D341Med (cell line): ENCODE measurements at regions not wholly inside any gene's neighbourhood (a gene's known extent, or its start where the extent isn't known, plus 50 kb on each side); places are given as distances from the start of the nearest gene placed in this dataset.

Source experiments
- DNase-seq: peaks from one replicate; pipeline ENCODE4 v3.0.0; 2012; ENCODE audit warnings: low spot score

DNA sequence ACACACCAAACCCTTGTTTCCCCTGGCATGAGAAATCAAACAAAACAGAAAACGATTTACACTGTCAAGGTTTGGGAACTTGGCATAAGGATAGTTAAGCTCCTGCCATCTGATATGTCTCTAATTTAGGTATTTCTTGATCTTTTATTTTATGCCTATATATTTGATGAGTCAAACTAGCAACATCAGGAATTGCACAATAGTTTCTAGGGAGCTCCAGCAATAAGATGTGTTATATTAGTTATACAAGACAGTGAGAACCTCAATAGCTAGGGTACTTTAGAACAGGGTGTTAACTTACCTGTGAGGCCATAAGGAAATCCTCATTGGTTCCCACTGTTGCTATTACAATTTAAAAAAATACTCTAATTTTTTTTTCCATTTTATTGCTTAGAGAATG, 474.2 kb downstream of the GBA3 start:
- no peak for DNase-seq

DNA sequence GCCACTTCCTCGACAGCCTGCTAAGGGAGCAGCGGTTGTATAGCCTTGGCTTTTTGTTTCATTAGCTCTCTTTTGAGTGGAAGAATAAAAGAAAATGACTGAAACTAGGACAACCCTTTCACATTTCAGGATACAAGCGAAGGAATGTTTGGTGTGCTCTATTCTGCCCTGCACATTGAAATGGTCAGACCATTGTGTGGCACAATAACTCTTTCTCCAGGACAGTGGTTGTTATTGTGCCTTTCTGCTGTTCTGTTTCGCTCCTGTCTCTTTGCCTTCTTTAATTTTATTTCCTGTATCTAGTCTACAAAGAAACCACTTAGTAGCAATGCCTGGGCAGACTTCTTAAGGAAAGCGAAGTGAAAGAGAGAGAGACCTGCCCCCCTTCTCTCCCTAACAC, 473.7 kb downstream of the GBA3 start:
- no peak for DNase-seq

DNA sequence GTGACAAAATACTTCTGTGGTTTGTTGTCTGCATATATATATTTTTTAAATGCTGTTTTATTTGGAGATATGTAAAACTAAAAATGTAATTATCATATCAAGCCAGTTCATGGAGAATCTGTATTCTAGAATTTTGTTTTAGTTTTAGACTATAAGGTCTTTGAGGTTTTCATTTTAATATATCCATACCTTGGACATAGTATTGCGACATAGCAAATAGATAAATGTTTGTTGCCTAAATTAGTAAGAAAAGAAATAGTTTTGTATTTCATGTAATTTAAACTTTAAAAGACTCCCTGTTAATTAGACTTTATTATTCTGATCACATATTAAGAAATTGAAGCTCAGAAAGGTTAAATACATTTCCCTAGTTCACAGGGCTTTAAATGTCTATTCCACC, 472.9 kb downstream of the GBA3 start:
- DNase-seq: no peak

DNA sequence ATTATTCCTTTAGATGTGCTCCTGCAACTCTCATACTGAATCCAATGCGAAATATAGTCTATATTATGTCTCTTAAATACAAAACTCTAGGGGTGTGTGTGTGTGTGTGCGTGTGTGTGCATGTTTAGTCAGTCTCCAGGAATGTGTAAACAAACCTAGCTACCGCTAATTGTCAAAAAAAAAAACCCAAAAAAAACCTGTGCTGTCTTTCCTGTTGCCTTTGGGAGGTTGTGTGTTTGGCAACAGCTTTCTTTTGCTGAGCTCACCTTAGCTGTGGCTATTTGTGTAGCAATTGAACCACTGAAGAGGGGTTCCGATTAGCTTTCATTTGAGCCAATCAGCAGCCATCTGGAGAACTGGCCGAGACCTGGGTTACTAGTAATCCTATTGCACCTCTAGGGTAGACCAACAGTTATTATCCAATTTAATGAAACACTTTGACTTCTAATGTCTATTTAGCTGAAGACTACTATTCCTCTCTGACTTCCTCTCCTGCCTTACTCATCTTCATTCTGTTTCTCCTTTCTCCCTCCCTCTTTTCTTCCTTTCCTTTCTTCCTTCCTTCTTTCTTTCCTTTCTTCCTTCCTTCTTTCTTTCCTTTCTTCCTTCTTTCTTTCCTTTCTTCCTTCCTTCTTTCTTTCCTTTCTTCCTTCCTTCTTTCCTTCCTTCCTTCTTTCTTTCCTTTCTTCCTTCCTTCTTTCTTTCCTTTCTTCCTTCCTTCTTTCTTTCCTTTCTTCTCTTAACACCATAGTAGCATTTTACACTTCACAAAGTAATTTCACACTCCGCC, 471.1 kb downstream of the GBA3 start:
- DNase-seq: no peak

DNA sequence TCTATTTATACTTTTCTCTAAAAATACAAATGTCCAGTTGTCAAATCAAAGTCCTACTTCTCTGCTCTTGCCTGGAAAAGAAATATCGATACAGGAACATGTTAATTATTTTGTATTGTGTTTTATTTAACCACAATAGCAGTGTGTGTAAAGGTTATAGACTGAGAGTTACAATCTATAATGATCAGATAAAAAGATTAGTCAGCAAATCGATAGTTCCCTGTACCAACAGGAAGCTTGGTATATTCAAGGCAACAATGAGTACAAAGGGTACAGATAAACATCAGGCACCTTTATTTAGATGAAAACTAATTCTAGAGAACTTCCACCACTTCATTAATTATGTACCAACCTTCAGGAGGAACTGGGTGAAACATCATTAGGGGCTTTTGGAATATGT, 469.5 kb downstream of the GBA3 start:
- DNase-seq: no peak

DNA sequence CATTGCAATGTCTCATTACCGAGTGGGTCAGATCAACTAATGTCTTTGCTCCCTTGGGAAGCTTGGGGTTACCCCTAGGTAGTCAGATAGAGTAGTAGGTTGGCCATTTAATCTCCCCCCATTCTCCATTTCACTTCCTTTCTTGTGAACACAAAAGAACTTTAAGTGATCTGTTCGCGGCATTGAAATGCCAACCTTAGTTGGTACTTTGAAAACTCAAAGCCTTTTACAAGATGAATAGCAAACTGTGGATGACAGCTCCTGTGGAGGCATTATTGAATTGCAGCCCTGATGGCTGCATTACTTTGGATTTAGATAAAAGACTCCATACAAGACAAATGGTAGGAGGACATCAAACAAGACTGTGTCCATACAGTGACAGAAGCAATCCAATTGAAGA, 469.1 kb downstream of the GBA3 start:
- DNase-seq: no peak

DNA sequence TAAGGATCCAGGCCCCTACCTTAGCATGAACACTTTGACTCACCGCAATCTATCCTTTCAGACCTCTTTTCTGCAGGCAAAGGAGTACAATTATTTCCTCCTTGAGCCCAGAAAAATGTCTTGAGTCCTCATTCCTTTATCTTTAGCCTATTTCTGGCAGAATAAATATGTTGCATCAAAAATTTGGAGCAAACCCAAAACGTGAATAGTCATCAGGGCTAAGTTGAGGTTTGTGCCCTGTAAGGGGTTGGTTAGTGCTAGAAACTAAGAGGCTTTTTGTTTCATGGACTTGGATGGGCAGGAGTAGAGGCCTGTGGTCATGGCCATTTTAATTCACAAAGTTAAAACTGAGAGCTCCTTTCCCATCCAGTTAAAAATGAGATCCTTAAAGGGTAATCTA, 460.3 kb downstream of the GBA3 start:
- DNase-seq: no peak

DNA sequence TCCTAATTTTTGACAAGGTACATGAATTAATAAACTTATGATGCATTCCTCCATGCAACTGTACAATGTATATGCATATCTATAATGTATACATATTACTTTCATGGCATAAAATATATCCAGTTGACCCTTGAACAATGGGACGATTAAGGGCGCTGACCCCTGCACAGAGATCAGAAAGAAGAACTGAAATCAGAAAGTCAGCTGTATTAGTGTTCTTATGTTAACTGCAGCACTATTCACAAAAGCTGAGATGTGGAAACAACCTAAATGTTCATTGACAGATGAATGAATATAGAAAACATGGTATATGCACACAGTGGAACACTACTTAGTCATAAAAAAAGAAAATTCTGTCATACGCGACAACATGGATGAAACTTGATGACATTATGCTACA, 457.1 kb downstream of the GBA3 start:
- DNase-seq: no peak

DNA sequence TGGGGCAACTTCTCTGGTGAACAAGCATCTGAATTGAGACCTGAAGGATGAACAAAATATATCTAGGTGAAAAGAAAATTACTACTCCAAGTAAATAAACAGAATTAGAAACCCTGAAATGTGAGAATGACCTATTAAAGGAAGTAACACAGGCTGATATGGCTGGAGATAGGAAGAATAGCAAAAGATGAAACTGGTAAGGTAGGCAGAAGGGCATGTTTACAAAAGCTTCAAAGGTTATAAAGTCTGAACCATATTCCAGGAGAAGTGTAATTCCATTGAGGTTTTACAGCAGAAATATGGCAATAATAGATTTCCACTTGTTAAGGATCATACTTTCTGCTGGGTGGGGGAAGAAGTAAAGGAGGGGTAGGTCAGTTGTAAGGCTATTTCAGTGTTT, 452.0 kb downstream of the GBA3 start:
- no peak for DNase-seq

DNA sequence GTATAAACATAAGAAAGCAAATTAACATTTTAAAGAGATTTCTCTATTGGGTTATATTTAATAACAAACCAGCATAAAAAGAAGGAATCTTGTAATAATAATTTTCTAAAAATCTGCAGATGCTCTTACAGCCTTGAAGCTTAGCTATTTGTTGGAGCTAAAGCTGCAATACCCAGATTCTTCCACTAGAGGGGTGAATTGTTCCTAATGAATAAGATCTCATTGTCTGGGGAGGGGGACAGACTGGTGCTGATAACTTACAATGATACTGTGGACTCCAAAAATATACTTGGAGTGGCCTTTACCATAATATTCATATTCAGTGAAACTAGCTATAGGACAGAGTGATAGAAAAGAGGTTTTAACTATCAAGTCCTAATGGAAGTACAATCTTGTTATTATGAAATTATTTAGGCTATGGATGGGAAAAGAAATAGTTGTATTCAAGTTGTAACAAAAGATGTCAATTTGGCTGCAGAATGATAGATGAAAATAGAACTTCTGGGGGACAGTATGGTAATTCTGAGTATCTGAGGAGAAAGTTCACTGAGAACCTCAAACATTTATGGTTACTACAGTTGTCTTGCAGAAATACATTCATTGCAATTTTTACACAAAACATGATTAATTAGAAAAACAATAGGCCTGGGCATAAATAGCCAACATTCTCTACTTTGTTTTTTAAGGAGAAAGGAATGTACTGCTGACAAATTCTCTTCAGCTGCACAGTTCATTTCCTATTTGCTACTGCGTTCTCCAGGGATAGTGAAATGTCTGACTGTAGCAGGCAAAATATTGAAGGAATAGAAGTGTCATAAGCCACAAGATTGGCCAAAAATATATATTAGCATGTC, 443.3 kb downstream of the GBA3 start:
- DNase-seq: peak; percentile 33

DNA sequence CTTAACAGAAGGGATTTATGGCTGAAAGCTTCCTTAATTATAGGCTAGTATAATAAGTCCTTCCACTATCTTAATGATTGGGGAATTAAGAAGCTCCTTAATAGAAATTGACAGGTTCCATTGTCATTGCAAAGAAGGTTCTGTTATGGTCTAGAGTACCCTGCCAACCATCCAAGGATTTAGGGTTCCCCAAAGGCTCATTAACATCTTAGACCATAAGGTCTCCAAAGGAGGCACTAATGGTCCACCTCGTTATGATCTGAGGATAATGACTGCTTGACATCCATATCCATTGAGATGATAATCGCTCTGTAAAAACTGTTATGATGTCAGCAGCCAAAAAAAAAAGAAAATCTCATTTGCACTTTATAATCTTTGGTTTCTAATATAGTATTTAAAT, 441.6 kb downstream of the GBA3 start:
- DNase-seq: no peak

DNA sequence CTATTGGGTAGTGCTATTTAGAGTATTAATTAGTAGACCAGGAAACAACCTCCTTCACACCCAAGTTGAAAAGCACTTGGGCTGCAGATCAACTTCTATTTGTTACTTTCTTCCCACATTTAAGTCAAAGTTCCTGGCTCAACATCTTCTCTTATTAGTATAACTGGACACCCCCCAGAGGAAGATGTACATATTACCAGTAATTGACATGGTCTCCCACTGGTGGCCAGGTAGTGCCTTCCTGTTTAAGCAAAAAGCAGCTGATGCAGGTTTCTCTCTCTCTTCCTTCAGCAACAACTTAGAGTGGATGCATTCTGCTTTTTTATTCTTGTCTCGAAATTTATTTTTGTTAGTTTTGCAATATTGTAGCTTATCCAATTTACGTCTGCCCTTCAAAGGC, 438.1 kb downstream of the GBA3 start:
- no peak for DNase-seq

DNA sequence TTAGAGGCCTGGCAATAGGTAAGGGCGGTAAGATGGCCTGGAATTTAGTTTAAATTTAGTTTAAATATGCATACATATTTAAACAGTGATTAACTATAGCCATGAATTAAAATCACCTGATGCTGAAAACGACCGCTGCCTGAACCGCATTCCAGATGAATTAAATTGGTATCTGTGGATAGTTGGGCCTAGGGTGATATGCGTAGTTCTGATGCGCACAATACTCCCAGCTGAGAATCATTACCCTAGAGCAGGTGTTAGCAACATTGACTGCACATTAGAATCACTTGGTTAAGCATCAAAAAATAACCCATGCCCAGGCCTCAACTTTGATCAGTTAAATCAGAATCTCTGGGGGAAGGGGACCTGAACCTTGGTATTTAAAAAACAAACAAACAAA, 432.4 kb downstream of the GBA3 start:
- DNase-seq: no peak

DNA sequence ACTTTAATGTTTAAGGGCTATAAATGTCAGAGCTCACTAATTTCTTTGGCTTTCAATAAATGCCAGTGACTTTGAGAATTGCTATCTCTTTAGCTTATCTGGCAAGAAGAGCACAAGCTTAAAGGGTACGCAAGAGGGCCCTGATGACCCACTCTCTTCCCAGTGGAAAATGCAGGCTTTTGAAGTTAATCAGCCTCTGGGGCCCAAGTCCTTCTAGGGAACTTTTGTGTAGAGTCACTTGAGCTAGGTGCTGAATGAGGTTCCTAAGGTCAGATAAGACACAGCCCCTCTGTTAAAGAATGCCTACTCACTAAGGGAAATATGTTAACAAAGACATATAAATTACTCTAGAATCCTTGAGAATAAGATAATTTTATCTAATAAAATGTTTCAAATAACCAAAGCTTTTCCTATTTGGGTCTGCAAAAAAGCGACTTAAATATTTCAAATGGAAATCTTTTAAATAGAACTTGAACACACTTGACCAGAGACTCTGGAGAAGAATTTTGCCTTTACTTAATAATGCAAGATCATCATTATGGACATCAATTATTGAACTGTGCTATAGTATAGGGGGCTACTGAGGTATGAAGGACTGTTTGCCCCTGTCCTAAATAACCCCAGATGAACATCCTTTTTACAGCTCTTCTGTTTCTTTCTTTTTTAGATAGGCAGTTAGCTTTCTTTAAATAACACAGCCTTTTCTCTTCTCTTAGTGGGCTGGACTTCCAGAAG, 430.1 kb downstream of the GBA3 start:
- no peak for DNase-seq

DNA sequence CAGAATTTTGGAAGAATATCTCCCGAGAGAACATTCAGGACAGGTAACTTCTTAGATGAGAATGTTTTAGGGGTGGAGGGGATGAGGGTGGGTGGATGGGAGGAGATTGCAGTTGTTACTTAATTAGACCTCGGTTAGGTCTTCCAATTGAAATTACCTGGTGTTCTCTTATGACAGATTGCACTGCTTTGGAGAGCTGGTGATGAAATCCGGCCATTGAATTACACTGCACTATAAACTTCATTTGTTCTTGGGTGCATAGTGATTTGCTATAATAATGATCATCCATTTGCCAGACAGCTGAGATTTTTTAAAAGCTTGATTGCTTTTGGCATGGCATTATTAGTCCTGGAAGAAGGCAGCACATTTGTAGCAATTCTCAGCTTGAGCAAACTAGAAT, 427.6 kb downstream of the GBA3 start:
- DNase-seq: no peak

DNA sequence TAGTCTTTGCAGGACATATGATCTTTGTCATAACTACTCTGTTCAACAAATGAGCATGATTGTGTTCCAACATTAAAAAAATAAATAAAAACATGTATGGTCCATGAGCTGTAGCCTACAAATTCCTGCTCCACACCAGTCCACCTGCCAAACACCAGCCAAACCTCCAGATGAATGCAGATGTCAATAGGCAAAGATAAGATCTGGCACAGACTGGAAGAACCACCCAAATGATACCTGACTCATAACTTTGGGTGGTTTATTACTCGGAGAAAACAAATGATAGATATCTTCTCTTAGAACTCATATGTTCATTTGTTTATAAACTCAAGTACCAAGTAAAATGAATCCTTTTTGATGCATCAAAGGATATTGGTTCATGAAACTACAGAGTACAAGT, 425.1 kb downstream of the GBA3 start:
- no peak for DNase-seq

DNA sequence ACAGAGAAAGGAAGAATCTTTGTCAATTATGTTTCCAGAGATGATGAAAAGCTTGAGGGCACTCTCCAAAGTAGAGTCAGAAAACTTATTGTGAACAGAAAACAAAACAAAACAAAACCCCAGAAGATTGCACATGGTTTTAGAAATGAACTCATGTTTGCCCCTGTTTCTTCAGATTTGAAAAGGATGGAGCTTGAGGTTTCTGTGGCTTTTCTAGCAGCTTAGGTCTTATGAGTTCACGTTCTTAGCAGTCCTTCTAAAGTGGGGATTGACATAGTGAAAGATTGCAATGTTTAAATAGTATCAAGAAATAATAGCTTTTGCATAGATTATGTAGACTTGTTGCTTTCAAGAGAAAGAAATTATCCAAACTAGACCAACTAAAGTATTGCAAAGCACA, 421.8 kb downstream of the GBA3 start:
- no peak for DNase-seq

DNA sequence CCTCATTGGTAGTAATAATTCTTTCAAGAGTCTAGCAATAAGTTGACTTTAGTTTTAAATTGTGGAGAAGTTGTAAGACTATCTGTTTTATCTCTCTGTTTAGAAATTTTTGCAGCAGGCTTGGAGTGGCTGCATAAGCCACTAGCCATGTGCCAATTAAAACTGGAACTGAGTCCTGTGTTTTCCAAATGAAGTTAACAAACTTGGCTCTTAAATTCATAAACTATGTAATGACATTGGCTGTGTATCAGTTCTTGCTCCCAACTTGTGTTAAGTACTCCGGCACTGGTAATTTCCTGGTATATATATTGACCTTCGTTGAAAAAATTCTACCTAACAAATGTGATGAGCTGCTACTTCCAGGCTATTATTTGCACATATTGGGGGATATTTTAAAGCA, 420.4 kb downstream of the GBA3 start:
- no peak for DNase-seq

DNA sequence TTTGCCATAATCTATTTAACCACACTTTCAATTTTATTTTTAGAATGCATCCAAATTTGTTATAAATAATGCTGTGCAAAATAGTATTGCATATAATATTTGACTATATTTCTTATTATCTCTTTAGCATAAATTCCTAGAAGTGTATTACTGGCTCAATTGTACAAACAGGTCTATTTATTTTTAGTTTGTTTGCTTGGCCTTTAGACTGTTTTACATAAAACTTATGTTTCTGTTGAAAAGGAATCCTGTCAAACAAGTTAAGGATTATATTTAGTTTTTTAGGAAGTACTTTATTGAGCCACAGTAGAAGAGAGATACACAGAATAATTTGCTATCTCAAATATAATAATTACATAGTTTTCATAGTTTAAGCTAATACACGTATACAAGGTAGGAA, 413.8 kb downstream of the GBA3 start:
- DNase-seq: no peak

DNA sequence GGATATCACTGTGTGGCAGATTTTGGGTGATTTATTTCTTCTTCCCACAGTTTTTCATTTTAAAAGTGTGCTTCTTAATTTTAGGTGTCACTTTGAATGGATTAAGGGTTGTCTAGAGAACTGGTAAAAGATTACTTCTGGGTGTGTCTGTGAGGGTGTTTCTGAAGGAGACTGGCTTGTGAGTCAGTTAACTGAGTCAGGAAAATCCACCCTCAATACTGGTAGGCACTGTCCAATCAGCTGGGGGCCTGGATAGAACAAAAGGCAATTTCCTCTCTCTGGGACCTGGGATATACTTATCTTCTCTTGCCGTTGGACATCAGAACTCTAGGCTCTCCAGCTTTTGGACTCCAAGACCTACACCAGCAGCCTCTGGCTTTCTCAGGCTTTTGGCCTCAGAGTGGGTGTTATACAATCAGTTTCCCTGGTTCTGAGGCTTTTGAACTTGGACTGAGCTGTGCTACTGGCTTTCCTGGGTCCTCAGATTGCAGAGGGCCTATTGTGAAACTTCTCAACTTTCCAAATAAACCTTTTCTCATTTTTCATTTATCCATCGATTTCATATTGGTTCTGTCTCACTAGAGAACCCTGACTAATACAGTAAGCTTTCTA, 413.1 kb downstream of the GBA3 start:
- no peak for DNase-seq

DNA sequence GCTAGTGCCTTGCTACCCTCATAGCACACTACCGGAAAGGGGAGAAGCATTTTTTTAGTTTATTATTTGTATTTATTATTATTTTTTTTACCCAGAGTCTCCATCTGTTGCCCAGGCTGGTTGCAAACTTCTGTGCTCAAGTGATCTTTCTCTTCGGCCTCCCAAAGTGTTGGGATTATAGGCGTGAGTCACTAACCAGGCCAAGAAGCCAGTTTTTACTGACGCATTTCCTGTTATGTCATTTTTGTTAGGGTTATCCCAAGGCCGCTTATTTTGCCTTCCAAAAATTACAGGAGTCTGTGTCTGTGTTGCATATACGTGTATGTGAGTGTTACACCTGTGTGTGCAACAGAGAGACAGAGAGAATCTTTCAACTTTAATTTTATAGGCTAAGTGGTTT, 404.5 kb downstream of the GBA3 start:
- no peak for DNase-seq

DNA sequence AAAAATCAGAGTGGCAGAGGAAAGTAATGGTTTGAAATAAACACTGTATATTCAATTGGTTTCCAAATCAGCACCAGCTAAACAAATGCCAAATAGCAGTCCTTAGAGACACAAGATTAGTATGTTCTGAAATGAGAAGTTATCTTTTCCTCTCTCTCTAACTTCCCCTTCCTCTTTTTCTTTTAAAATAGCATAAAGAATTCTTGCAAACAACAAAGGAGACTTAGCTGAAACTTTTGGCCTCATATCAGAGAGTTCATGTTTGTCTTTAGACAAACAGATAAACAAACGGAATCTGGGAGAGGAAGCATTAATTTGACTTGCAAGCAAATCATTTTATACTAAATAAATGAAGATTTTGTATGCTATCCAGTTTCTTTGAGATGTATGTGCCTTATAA, 399.0 kb downstream of the GBA3 start:
- no peak for DNase-seq

DNA sequence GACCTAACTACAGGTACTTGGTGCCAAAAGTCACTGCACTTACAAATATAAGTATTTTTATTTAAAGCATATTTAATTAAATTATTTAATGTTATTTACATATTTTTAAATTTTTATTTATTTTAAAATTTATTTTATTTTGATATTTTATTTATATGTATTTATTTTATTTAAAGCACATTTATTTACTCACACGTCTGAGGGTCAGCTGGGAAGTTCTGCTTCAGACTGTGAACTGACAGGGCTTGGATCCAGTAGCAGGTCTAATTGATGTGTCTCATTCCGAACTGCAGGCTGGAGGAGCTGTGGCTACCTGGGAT, 392.5 kb downstream of the GBA3 start:
- no peak for DNase-seq
